ENCODE measurements at regions not wholly inside any gene's neighbourhood (a gene's known extent, or its start where the extent isn't known, plus 50 kb on each side); places are given as distances from the start of the nearest gene placed in this dataset.

GRCh38 chr16:13510425-13511151 lies 409.4 kb upstream of the ERCC4 start:
- Histone ChIP-seq H2AFZ (ENCODE audit: low read depth, low read length) (no peak overlapping the region), H3K27ac (ENCODE audit: low read length) (no peak overlapping the region), H4K20me1 (ENCODE audit: insufficient read depth, low read length) (no peaks in the 10 kb centered on the region), H3K4me1 (ENCODE audit: insufficient read depth, low read length) (no peaks in the 10 kb centered on the region), H3K27me3 (ENCODE audit: insufficient read depth, low read length, poor library complexity) (peaks cover 4% of the 10 kb centered on the region), H3K36me3 (ENCODE audit: insufficient read depth, low read length) (no peaks in the 10 kb centered on the region), H3K9me3 (ENCODE audit: insufficient read depth, low read length, severe bottlenecking) (peaks cover 3% of the 10 kb centered on the region), H3K9ac (ENCODE audit: low read depth, low read length) (no peak overlapping the region), H3K79me2 (ENCODE audit: insufficient read depth, low read length) (no peaks in the 10 kb centered on the region), H3K4me3 (ENCODE audit: low read depth in 1 of 2, low read length in 2 of 2) (no peak overlapping the region), H3K4me2 (ENCODE audit: insufficient read depth, low read length) (no peak overlapping the region)
- no peak for DNase-seq
- ATAC-seq (ENCODE audit: insufficient read depth, low read depth), result no peak
- TF ChIP-seq, protein P1, sequence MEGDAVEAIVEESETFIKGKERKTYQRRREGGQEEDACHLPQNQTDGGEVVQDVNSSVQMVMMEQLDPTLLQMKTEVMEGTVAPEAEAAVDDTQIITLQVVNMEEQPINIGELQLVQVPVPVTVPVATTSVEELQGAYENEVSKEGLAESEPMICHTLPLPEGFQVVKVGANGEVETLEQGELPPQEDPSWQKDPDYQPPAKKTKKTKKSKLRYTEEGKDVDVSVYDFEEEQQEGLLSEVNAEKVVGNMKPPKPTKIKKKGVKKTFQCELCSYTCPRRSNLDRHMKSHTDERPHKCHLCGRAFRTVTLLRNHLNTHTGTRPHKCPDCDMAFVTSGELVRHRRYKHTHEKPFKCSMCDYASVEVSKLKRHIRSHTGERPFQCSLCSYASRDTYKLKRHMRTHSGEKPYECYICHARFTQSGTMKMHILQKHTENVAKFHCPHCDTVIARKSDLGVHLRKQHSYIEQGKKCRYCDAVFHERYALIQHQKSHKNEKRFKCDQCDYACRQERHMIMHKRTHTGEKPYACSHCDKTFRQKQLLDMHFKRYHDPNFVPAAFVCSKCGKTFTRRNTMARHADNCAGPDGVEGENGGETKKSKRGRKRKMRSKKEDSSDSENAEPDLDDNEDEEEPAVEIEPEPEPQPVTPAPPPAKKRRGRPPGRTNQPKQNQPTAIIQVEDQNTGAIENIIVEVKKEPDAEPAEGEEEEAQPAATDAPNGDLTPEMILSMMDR (IDR thresholded peaks at IDR 0.05; ENCODE audit: borderline replicate concordance, extremely low read depth, low read length, poor library complexity, severe bottlenecking), result peak; percentile 46
- no peak for TF ChIP-seq EZH2 (IDR thresholded peaks at IDR 0.05; ENCODE audit: borderline replicate concordance, low read depth, low read length, severe bottlenecking)

DNA sequence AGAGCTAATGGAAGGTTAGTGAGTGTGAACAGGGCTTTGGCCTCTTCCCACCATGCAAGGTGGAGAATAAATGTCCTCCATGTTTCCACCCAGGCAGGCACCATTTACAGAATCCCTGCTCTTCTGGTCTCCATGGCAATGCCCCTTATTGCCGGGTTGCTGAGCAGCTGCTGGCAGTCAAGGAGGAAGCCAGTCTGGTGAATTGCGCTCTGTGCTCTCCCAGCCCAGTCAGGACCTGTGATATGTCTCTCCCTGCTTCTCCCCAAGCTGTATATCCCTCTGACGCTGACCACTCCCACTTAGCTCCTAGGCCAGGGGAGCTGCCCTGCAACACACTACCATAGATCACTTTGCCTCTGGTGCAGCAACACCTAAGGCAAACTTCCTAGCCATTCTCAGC lies 402.1 kb upstream of the ERCC4 start:
- H3K36me3 ChIP-seq (ENCODE audit: insufficient read depth, low read length), result no peaks in the 10 kb centered on the region
- TF ChIP-seq, protein P1 (IDR thresholded peaks at IDR 0.05; ENCODE audit: borderline replicate concordance, extremely low read depth, low read length, poor library complexity, severe bottlenecking), result no peak
- no peak for TF ChIP-seq EZH2 (IDR thresholded peaks at IDR 0.05; ENCODE audit: borderline replicate concordance, low read depth, low read length, severe bottlenecking)
- H3K4me2 ChIP-seq (ENCODE audit: insufficient read depth, low read length), result no peak overlapping the region
- H2AFZ ChIP-seq (ENCODE audit: low read depth, low read length), result no peak overlapping the region
- ATAC-seq (ENCODE audit: insufficient read depth, low read depth), result no peak
- no peak overlapping the region for H3K9ac ChIP-seq (ENCODE audit: low read depth, low read length)
- DNase-seq, result no peak
- no peaks in the 10 kb centered on the region for H3K4me1 ChIP-seq (ENCODE audit: insufficient read depth, low read length)
- H3K9me3 ChIP-seq (ENCODE audit: insufficient read depth, low read length, severe bottlenecking), result peaks cover 3% of the 10 kb centered on the region
- H3K4me3 ChIP-seq (ENCODE audit: low read depth in 1 of 2, low read length in 2 of 2), result no peak overlapping the region
- H3K79me2 ChIP-seq (ENCODE audit: insufficient read depth, low read length), result no peaks in the 10 kb centered on the region
- H3K27ac ChIP-seq (ENCODE audit: low read length), result no peak overlapping the region
- no peaks in the 10 kb centered on the region for H4K20me1 ChIP-seq (ENCODE audit: insufficient read depth, low read length)
- H3K27me3 ChIP-seq (ENCODE audit: insufficient read depth, low read length, poor library complexity), result no peaks in the 10 kb centered on the region

DNA sequence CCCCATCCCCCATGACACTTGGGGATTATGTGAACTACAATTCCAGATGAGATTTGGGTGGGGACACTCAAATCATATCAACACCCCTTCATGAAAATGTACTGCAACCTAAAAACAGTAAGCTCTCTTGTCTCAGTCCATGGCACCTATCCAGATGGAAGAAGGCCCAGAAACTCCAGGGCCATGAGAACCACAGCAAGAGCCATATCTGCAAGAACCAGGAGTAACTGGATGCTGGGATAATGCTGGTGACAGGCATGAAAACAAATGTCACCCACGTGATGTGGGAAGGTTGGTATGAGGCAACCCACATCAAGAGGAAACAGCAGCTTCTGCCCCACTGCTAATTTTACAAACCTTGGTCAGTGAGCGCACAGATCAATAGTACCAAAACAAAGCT lies 400.1 kb upstream of the ERCC4 start:
- H3K4me3 ChIP-seq (ENCODE audit: low read depth in 1 of 2, low read length in 2 of 2), result no peak overlapping the region
- H3K4me2 ChIP-seq (ENCODE audit: insufficient read depth, low read length), result no peak overlapping the region
- H3K9me3 ChIP-seq (ENCODE audit: insufficient read depth, low read length, severe bottlenecking), result no peaks in the 10 kb centered on the region
- no peak for ATAC-seq (ENCODE audit: insufficient read depth, low read depth)
- no peak overlapping the region for H3K9ac ChIP-seq (ENCODE audit: low read depth, low read length)
- no peaks in the 10 kb centered on the region for H3K27me3 ChIP-seq (ENCODE audit: insufficient read depth, low read length, poor library complexity)
- TF ChIP-seq, protein P1 (IDR thresholded peaks at IDR 0.05; ENCODE audit: borderline replicate concordance, extremely low read depth, low read length, poor library complexity, severe bottlenecking), result no peak
- TF ChIP-seq EZH2 (IDR thresholded peaks at IDR 0.05; ENCODE audit: borderline replicate concordance, low read depth, low read length, severe bottlenecking), result no peak
- H3K4me1 ChIP-seq (ENCODE audit: insufficient read depth, low read length), result no peaks in the 10 kb centered on the region
- no peaks in the 10 kb centered on the region for H3K36me3 ChIP-seq (ENCODE audit: insufficient read depth, low read length)
- H3K79me2 ChIP-seq (ENCODE audit: insufficient read depth, low read length), result no peaks in the 10 kb centered on the region
- H4K20me1 ChIP-seq (ENCODE audit: insufficient read depth, low read length), result no peaks in the 10 kb centered on the region
- DNase-seq, result no peak
- H3K27ac ChIP-seq (ENCODE audit: low read length), result no peak overlapping the region
- no peak overlapping the region for H2AFZ ChIP-seq (ENCODE audit: low read depth, low read length)
